CD8-positive, alpha-beta memory T cell (primary cell): ENCODE measurements at regions not wholly inside any gene's neighbourhood (a gene's known extent, or its start where the extent isn't known, plus 50 kb on each side); places are given as distances from the start of the nearest gene placed in this dataset.

Experiments used
- CTCF ChIA-PET: fragments of 350-600 bp; sonication (Branson Sonifier 250); formaldehyde crosslinking; loops from one replicate; lab custom pipeline; 2021; ENCODE audit warnings: antibody characterized with exemption; lab: Charles Lee
- POLR2A ChIA-PET: fragments of 350-600 bp; sonication (Branson Sonifier 250); formaldehyde crosslinking; loops from one replicate; lab custom pipeline; 2021; ENCODE audit warnings: antibody characterized with exemption; lab: Charles Lee
- DNase-seq, 5 donors: peaks; one replicate each; pipeline versions ENCODE4 v3.0.0 to v3.0.0-alpha.2; 2020 to 2022; ENCODE audit warnings: mixed read lengths in 1 of 5
- H3K27ac ChIP-seq: one replicate; pipeline ENCODE4 v1.7.0; 2013; ENCODE audit warnings: low read depth, mild to moderate bottlenecking, low read length, moderate library complexity
- H3K27me3 ChIP-seq: 2 replicates; pipeline ENCODE4 v1.7.0; 2013; ENCODE audit warnings: low read length, mild to moderate bottlenecking; ENCODE audit not compliant: insufficient read depth, poor library complexity, severe bottlenecking
- H3K36me3 ChIP-seq: 2 replicates; pipeline ENCODE4 v1.7.0; 2013; ENCODE audit warnings: mild to moderate bottlenecking, low read length, moderate library complexity; ENCODE audit not compliant: insufficient read depth
- H3K4me1 ChIP-seq: 2 replicates; pipeline ENCODE4 v1.7.0; 2013; ENCODE audit warnings: mild to moderate bottlenecking, low read length, moderate library complexity; ENCODE audit not compliant: insufficient read depth
- H3K4me3 ChIP-seq: 2 replicates; pipeline ENCODE4 v1.7.0; 2013; ENCODE audit warnings: mild to moderate bottlenecking, low read length
- H3K9me3 ChIP-seq: 2 replicates; pipeline ENCODE4 v1.7.0; 2013; ENCODE audit warnings: mild to moderate bottlenecking, low read length
- H3K27ac Mint-ChIP-seq, 8 donors: one replicate each; pipeline ENCODE4 v1.8.0; 2020 to 2021; ENCODE audit warnings: mixed read lengths in 8 of 8, mild to moderate bottlenecking in 6 of 8, inconsistent platforms in 3 of 8, moderate library complexity in 3 of 8
- H3K27me3 Mint-ChIP-seq, 2 donors: one replicate each; pipeline ENCODE4 v1.8.0; 2020 to 2021; ENCODE audit warnings: mixed read lengths in 2 of 2, mild to moderate bottlenecking in 1 of 2, moderate library complexity in 1 of 2
- H3K36me3 Mint-ChIP-seq, 3 donors: one replicate each; pipeline ENCODE4 v1.8.0; 2020 to 2021; ENCODE audit warnings: mixed read lengths in 3 of 3, inconsistent platforms in 1 of 3, mild to moderate bottlenecking in 1 of 3
- H3K4me1 Mint-ChIP-seq, 3 donors: one replicate each; pipeline ENCODE4 v1.8.0; 2020 to 2021; ENCODE audit warnings: mixed read lengths in 3 of 3, inconsistent platforms in 1 of 3, mild to moderate bottlenecking in 1 of 3
- H3K4me3 Mint-ChIP-seq, 7 donors: one replicate each; pipeline ENCODE4 v1.8.0; 2020 to 2021; ENCODE audit warnings: mixed read lengths in 7 of 7, mild to moderate bottlenecking in 6 of 7, moderate library complexity in 4 of 7, inconsistent platforms in 2 of 7
- H3K9me3 Mint-ChIP-seq, 5 donors: one replicate each; pipeline ENCODE4 v1.8.0; 2020 to 2022; ENCODE audit warnings: mixed read lengths in 5 of 5, mild to moderate bottlenecking in 3 of 5, moderate library complexity in 2 of 5, inconsistent platforms in 1 of 5

DNA sequence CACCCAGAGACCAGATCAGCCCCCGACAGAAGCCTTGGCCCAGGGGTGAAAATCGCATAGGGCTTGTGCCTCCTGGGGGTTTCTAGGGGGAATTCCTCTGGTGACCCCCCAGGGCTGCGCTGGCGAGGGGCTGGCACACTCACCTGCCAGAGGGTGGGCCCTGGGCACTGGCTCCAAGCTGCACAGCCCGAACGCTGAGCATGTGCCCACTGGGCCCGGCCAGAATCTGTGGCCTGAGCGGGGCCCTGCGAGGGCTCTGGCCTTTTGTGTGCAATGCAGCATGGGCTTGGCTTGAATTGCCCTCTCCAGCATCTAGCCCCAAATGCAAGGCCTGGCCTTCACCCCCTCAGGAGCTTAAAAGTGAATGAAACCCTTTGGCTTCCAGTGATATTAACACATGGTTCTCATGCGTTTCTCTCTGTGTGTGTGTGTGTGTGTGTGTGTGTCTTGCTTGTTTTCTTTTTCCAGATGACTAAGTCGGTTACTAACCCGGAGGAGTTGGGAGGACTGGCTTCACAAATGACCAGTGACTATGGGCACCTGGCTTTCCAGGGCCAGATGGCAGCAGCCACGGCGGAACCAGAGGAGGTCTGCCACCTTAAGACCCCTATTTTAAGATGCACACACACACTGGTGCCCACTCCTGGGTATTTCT, 259.1 kb upstream of the TPM1 start:
- Mint-ChIP-seq H3K4me1 (no peaks in the 10 kb centered on the region), H3K27ac (no peak overlapping the region), H3K4me3 (no peak overlapping the region), H3K27me3 (peaks cover 2 to 26% of the 10 kb centered on the region in 2 donors), H3K36me3 (no peaks in the 10 kb centered on the region), H3K9me3 (no peaks in the 10 kb centered on the region)
- Histone ChIP-seq H3K4me1 (no peaks in the 10 kb centered on the region), H3K9me3 (no peaks in the 10 kb centered on the region), H3K27me3 (no peaks in the 10 kb centered on the region), H3K27ac (no peak overlapping the region), H3K36me3 (no peaks in the 10 kb centered on the region), H3K4me3 (no peak overlapping the region)
- CTCF ChIA-PET, result no interaction called here
- no peak for DNase-seq
- POLR2A ChIA-PET, result no interaction called here

GRCh38 chr15:62785881-62786828, 256.4 kb upstream of the TPM1 start:
- H3K4me3 ChIP-seq, result no peak overlapping the region
- no peaks in the 10 kb centered on the region for H3K27me3 ChIP-seq
- no peak overlapping the region for H3K27ac ChIP-seq
- Mint-ChIP-seq H3K4me3 (no peak overlapping the region), H3K9me3 (no peaks in the 10 kb centered on the region), H3K27me3 (peaks cover 2 to 37% of the 10 kb centered on the region in 2 donors), H3K36me3 (no peaks in the 10 kb centered on the region), H3K27ac (no peak overlapping the region), H3K4me1 (no peaks in the 10 kb centered on the region)
- DNase-seq, result no peak
- POLR2A ChIA-PET, result no interaction called here
- no peaks in the 10 kb centered on the region for H3K4me1 ChIP-seq
- H3K36me3 ChIP-seq, result no peaks in the 10 kb centered on the region
- H3K9me3 ChIP-seq, result no peaks in the 10 kb centered on the region
- CTCF ChIA-PET, result no interaction called here

DNA sequence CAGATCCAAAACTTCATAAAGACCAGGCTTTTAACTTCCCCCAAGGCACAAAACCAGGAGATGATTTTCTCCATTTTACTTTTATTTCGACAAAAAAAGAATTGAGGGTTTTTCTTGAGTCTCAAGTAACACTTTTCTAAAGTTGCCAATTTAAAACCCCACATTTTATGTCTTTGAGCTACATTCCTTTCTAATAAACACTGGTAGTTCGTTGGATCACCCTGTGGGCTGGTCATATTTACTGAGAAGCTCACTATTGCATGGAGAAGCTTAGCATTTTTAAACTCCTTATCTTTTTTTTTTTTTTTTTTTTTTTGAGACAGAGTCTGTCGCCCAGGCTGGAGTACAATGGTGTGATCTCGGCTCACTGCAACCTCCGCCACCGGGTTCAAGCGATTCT, 255.1 kb upstream of the TPM1 start:
- no peaks in the 10 kb centered on the region for H3K36me3 ChIP-seq
- H3K9me3 ChIP-seq, result no peaks in the 10 kb centered on the region
- no peaks in the 10 kb centered on the region for H3K4me1 Mint-ChIP-seq
- POLR2A ChIA-PET, result no interaction called here
- DNase-seq, result no peak
- no peaks in the 10 kb centered on the region for H3K4me1 ChIP-seq
- H3K27me3 ChIP-seq, result no peaks in the 10 kb centered on the region
- H3K9me3 Mint-ChIP-seq, result no peaks in the 10 kb centered on the region
- no peak overlapping the region for H3K27ac Mint-ChIP-seq
- H3K27me3 Mint-ChIP-seq, result peaks cover 4 to 37% of the 10 kb centered on the region in 2 donors
- no peak overlapping the region for H3K4me3 ChIP-seq
- CTCF ChIA-PET, result no interaction called here
- no peak overlapping the region for H3K4me3 Mint-ChIP-seq
- no peak overlapping the region for H3K27ac ChIP-seq
- no peaks in the 10 kb centered on the region for H3K36me3 Mint-ChIP-seq

- ChIA-PET POLR2A (no interaction called here), CTCF (no interaction called here)
- Histone ChIP-seq H3K9me3 (no peaks in the 10 kb centered on the region), H3K27me3 (no peaks in the 10 kb centered on the region), H3K4me1 (no peaks in the 10 kb centered on the region), H3K36me3 (no peaks in the 10 kb centered on the region), H3K27ac (no peak overlapping the region), H3K4me3 (no peak overlapping the region)
- Mint-ChIP-seq H3K4me3 (no peak overlapping the region), H3K27ac (no peak overlapping the region), H3K9me3 (no peaks in the 10 kb centered on the region), H3K36me3 (no peaks in the 10 kb centered on the region), H3K27me3 (peaks cover 3 to 39% of the 10 kb centered on the region in 2 donors), H3K4me1 (no peaks in the 10 kb centered on the region)
- no peak for DNase-seq
These were observed 254.3 kb upstream of the TPM1 start for GRCh38 chr15:62788224-62788623.

- no peaks in the 10 kb centered on the region for H3K4me1 ChIP-seq
- Mint-ChIP-seq H3K27me3 (peaks cover 5 to 42% of the 10 kb centered on the region in 2 donors), H3K9me3 (no peaks in the 10 kb centered on the region), H3K36me3 (no peaks in the 10 kb centered on the region), H3K4me1 (no peaks in the 10 kb centered on the region), H3K4me3 (no peak overlapping the region), H3K27ac (no peak overlapping the region)
- CTCF ChIA-PET, result no interaction called here
- H3K9me3 ChIP-seq, result no peaks in the 10 kb centered on the region
- no peaks in the 10 kb centered on the region for H3K36me3 ChIP-seq
- H3K27me3 ChIP-seq, result no peaks in the 10 kb centered on the region
- H3K27ac ChIP-seq, result no peak overlapping the region
- no peak for DNase-seq
- POLR2A ChIA-PET, result no interaction called here
- no peak overlapping the region for H3K4me3 ChIP-seq
These were observed 252.0 kb upstream of the TPM1 start for GRCh38 chr15:62790546-62790945.

GRCh38 chr15:62791694-62792093, 250.9 kb upstream of the TPM1 start:
- no peak overlapping the region for H3K27ac Mint-ChIP-seq
- DNase-seq, result no peak

DNA sequence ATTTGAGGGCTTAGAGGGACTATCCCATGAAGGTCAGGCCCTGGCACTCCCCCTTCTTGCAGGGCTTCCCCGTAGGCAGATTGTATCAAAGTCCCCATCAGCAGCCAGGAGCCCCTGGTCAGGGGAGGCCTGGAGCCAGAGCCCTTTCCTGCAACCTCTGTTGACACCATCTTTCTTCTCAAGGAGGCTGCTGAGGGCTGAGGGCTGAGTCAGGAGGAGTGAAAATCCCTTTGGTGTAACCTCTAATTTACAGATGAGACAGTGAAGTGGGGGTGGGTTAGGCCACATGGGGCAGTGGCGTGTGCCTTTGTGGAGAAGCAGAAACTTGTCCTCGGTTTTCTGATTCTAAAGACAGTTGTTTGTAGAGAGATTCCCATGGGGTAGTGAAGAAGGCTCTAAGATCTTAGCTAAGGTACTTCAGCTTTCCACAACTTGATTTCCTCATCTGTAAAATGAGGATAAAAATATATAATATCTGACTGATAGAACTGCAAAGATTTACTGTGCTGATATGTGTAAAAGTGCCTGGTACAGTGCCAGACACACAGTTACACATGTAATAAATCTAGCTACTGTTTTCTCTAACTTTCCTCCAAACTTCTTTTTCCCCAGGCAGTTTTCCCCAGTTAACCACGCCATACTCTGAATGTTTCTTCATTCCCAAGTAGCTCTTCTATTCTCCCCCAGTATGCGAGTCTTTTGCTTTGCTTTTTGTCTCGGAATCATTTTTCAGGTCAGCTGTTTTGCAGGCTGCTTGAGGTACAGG, 249.4 kb upstream of the TPM1 start:
- Mint-ChIP-seq H3K4me1 (no peaks in the 10 kb centered on the region), H3K4me3 (no peak overlapping the region), H3K36me3 (no peaks in the 10 kb centered on the region), H3K9me3 (no peaks in the 10 kb centered on the region), H3K27me3 (peaks cover 9 to 34% of the 10 kb centered on the region in 2 donors), H3K27ac (peak overlapping the region in 1 of 8 donors; percentile 2)
- no peak overlapping the region for H3K4me3 ChIP-seq
- no peaks in the 10 kb centered on the region for H3K36me3 ChIP-seq
- H3K9me3 ChIP-seq, result no peaks in the 10 kb centered on the region
- CTCF ChIA-PET, result interaction anchor here (1.2 kb wide), 2 partner anchors 9 to 14 kb away, joined by 3 read pairs; no protein-coding TSS in a partner anchor
- no peak for DNase-seq
- H3K27me3 ChIP-seq, result no peaks in the 10 kb centered on the region
- no peak overlapping the region for H3K27ac ChIP-seq
- no peaks in the 10 kb centered on the region for H3K4me1 ChIP-seq
- POLR2A ChIA-PET, result no interaction called here

More at GRCh38 chr15:62791694-62792093, 250.9 kb upstream of the TPM1 start:
- Mint-ChIP-seq H3K9me3 (no peaks in the 10 kb centered on the region), H3K4me1 (no peaks in the 10 kb centered on the region), H3K4me3 (no peak overlapping the region), H3K36me3 (no peaks in the 10 kb centered on the region), H3K27me3 (peaks cover 7 to 37% of the 10 kb centered on the region in 2 donors)
- POLR2A ChIA-PET, result no interaction called here
- no peak overlapping the region for H3K27ac ChIP-seq
- H3K36me3 ChIP-seq, result no peaks in the 10 kb centered on the region
- H3K4me1 ChIP-seq, result no peaks in the 10 kb centered on the region
- CTCF ChIA-PET, result no interaction called here
- no peaks in the 10 kb centered on the region for H3K9me3 ChIP-seq
- H3K27me3 ChIP-seq, result no peaks in the 10 kb centered on the region
- no peak overlapping the region for H3K4me3 ChIP-seq

DNA sequence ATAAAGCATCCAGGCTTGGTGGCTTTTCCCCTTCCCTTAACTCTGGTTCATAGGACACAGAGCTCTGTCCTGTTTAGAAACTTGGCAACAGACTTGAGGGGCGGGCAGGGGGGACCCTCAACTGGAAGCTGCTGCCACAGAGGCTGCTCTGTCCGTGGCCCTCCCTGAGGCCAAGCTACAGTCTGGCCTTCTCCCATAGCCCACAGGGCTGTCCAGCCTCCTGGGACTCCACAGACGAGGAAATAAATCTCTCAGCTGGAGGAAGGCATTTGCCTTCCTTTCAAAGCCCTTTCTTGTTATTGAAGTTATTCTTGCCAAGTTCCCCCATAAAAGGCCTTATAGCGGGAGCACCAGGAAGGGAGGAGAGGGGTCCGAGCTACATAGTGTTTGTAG, 248.8 kb upstream of the TPM1 start:
- H3K27ac Mint-ChIP-seq, result no peak overlapping the region
- POLR2A ChIA-PET, result no interaction called here
- no peak overlapping the region for H3K27ac ChIP-seq
- no peaks in the 10 kb centered on the region for H3K4me1 ChIP-seq
- H3K4me3 ChIP-seq, result no peak overlapping the region
- no peaks in the 10 kb centered on the region for H3K36me3 Mint-ChIP-seq
- no peak overlapping the region for H3K4me3 Mint-ChIP-seq
- CTCF ChIA-PET, result interaction anchor here (1.2 kb wide), 2 partner anchors 9 to 13 kb away, joined by 3 read pairs; no protein-coding TSS in a partner anchor
- H3K27me3 Mint-ChIP-seq, result peaks cover 9 to 34% of the 10 kb centered on the region in 2 donors
- no peaks in the 10 kb centered on the region for H3K9me3 Mint-ChIP-seq
- no peaks in the 10 kb centered on the region for H3K4me1 Mint-ChIP-seq
- no peaks in the 10 kb centered on the region for H3K27me3 ChIP-seq
- no peaks in the 10 kb centered on the region for H3K9me3 ChIP-seq
- H3K36me3 ChIP-seq, result no peaks in the 10 kb centered on the region
- no peak for DNase-seq
